OCI-LY7 (cell line): ENCODE measurements at regions not wholly inside any gene's neighbourhood (a gene's known extent, or its start where the extent isn't known, plus 50 kb on each side); places are given as distances from the start of the nearest gene placed in this dataset.

Experiments
- BruUV-seq: library from RNA; stranded (reverse); fragments of 400-500 nt; replicated peaks from 2 replicates; lab custom pipeline; 2021; lab: Mats Ljungman, UMichigan
- CTCF ChIA-PET: fragments of 300-600 bp; sonication (Branson Sonifier 250); formaldehyde crosslinking; loops from one replicate; lab custom pipeline; 2022; ENCODE audit warnings: antibody characterized with exemption; ENCODE audit not compliant: unreplicated experiment; lab: Charles Lee
- POLR2A ChIA-PET: fragments of 300-600 bp; sonication (Branson Sonifier 250); formaldehyde crosslinking; loops from one replicate; lab custom pipeline; 2022; ENCODE audit warnings: antibody characterized with exemption; lab: Charles Lee
- DNase-seq: peaks from one replicate; pipeline ENCODE4 v3.0.0-alpha.2; 2015; ENCODE audit warnings: low spot score
- H2AFZ ChIP-seq: fragments of 200-600 bp; sonication (generic), shearing (Covaris generic); 2 replicates; pipeline ENCODE4 v1.6.1; 2014; ENCODE audit warnings: mild to moderate bottlenecking, antibody characterized with exemption, low read length, moderate library complexity
- H3K27ac ChIP-seq: fragments of 200-600 bp; sonication (generic); 2 replicates; pipeline ENCODE4 v1.5.1; 2014; ENCODE audit warnings: mixed run types, low read depth, mild to moderate bottlenecking, moderate library complexity, low read length, inconsistent platforms; ENCODE audit not compliant: poor library complexity, severe bottlenecking
- H3K36me3 ChIP-seq: fragments of 200-600 bp; sonication (generic); 2 replicates; pipeline ENCODE4 v1.6.1; 2014; ENCODE audit warnings: mild to moderate bottlenecking, antibody characterized with exemption, low read length, moderate library complexity, mixed read lengths; ENCODE audit not compliant: insufficient read depth
- H3K4me1 ChIP-seq: fragments of 200-600 bp; sonication (generic); 2 replicates; pipeline ENCODE4 v1.5.1; 2014; ENCODE audit warnings: mild to moderate bottlenecking, low read length; ENCODE audit not compliant: insufficient read depth, poor library complexity, severe bottlenecking
- H3K4me2 ChIP-seq: fragments of 200-600 bp; sonication (generic); 2 replicates; pipeline ENCODE4 v1.6.1; 2014; ENCODE audit warnings: mild to moderate bottlenecking, low read length
- H3K4me3 ChIP-seq: fragments of 200-600 bp; sonication (generic); 2 replicates; pipeline ENCODE4 v1.5.1; 2014; ENCODE audit warnings: mild to moderate bottlenecking, low read depth, low read length; ENCODE audit not compliant: poor library complexity, severe bottlenecking
- H3K79me2 ChIP-seq: fragments of 200-600 bp; sonication (generic); 2 replicates; pipeline ENCODE4 v1.6.1; 2016; ENCODE audit warnings: low read depth, mild to moderate bottlenecking, low read length, moderate library complexity, mixed read lengths; ENCODE audit not compliant: insufficient read depth
- H3K9me2 ChIP-seq: fragments of 200-600 bp; sonication (generic); 2 replicates; pipeline ENCODE4 v1.6.1; 2016; ENCODE audit warnings: mild to moderate bottlenecking, low read length, mixed read lengths; ENCODE audit not compliant: insufficient read depth
- H3K9me3 ChIP-seq: fragments of 200-600 bp; sonication (generic); 2 replicates; pipeline ENCODE4 v1.6.1; 2014; ENCODE audit warnings: mild to moderate bottlenecking, mixed run types, low read length, mixed read lengths
- H4K20me1 ChIP-seq: fragments of 200-600 bp; sonication (generic); 2 replicates; pipeline ENCODE4 v1.6.1; 2014; ENCODE audit warnings: mild to moderate bottlenecking, antibody characterized with exemption, low read length, moderate library complexity, mixed read lengths; ENCODE audit not compliant: insufficient read depth
- EZH2phosphoT487 ChIP-seq: fragments of 200-600 bp; sonication (generic); IDR thresholded peaks from 2 replicates; pipeline ENCODE4 v1.6.1; 2018; ENCODE audit warnings: low read depth, borderline replicate concordance, mild to moderate bottlenecking, mixed run types, antibody characterized with exemption, low read length, moderate library complexity, mixed read lengths
- intact Hi-C: fragments of 100-400 bp; cut with micrococcal nuclease; formaldehyde crosslinking; loops from one replicate; pipeline ENCODE4 v1.10.0; 2022; ENCODE audit not compliant: unreplicated experiment
- TF ChIP-seq, protein P1 (sequence below): fragments of 200-600 bp; sonication (generic); conservative IDR thresholded peaks from 2 replicates; pipeline ENCODE4 v1.5.1; 2014; ENCODE audit warnings: mild to moderate bottlenecking, antibody characterized with exemption, low read length, moderate library complexity, mixed read lengths

DNA sequence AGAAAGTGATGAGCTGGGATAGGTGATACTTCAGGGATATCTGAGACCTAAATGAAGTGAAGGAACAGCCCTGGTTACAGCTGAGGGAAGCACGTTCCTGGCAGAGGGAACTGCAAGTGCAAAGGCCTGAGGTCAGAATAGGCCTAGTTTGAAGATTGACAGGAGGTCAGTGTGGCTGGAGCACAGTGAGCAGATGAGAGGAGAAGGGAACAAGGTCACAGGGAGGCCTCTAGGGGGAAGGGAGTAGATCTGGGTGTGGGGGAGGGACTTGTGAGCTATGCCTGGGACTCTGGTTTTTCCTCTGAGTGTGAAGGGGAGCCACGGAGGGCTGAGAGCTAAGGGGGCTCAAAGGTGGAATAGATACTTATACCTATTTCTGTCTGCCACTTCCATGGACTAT is 736.4 kb downstream of the MATN1 start:
- CTCF ChIA-PET = interaction anchor here (0.6 kb wide), 1 partner anchor 1392 kb away, joined by 3 read pairs; no protein-coding TSS in a partner anchor
- no peaks in the 10 kb centered on the region for H3K4me1 ChIP-seq
- no peak overlapping the region for H3K27ac ChIP-seq
- no peaks in the 10 kb centered on the region for H3K9me3 ChIP-seq
- no peak for DNase-seq
- BruUV-seq = no TSS peak
- no peaks in the 10 kb centered on the region for H3K9me2 ChIP-seq
- no peak for TF ChIP-seq EZH2phosphoT487
- TF ChIP-seq, protein P1, sequence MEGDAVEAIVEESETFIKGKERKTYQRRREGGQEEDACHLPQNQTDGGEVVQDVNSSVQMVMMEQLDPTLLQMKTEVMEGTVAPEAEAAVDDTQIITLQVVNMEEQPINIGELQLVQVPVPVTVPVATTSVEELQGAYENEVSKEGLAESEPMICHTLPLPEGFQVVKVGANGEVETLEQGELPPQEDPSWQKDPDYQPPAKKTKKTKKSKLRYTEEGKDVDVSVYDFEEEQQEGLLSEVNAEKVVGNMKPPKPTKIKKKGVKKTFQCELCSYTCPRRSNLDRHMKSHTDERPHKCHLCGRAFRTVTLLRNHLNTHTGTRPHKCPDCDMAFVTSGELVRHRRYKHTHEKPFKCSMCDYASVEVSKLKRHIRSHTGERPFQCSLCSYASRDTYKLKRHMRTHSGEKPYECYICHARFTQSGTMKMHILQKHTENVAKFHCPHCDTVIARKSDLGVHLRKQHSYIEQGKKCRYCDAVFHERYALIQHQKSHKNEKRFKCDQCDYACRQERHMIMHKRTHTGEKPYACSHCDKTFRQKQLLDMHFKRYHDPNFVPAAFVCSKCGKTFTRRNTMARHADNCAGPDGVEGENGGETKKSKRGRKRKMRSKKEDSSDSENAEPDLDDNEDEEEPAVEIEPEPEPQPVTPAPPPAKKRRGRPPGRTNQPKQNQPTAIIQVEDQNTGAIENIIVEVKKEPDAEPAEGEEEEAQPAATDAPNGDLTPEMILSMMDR = no peak
- POLR2A ChIA-PET = no interaction called here
- no peak overlapping the region for H3K4me3 ChIP-seq
- H3K36me3 ChIP-seq = no peaks in the 10 kb centered on the region
- intact Hi-C loops = no loop called here
- H4K20me1 ChIP-seq = no peaks in the 10 kb centered on the region
- H3K4me2 ChIP-seq = no peak overlapping the region
- no peak overlapping the region for H2AFZ ChIP-seq
- H3K79me2 ChIP-seq = no peaks in the 10 kb centered on the region

DNA sequence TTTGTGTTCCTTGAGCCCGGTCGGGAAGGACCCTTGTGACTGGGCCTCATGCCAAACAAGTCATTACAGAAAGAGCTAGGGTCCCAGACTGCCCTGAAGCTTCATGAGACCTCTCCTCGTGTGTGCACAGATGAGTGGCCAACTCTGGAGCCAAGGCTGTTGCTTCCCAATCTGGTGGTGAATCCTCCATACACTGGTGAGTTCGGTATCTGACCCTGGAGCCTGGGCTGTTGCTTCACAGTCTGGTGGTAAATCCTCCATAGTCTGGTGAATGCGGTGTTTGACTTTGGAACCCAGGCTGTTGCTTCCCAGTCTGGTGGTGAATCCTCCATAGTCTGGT is 737.8 kb downstream of the MATN1 start:
- DNase-seq = no peak
- H3K36me3 ChIP-seq = no peaks in the 10 kb centered on the region
- H3K4me1 ChIP-seq = no peaks in the 10 kb centered on the region
- H4K20me1 ChIP-seq = no peaks in the 10 kb centered on the region
- intact Hi-C loops = no loop called here
- H3K4me3 ChIP-seq = no peak overlapping the region
- H3K9me3 ChIP-seq = no peaks in the 10 kb centered on the region
- no peaks in the 10 kb centered on the region for H3K9me2 ChIP-seq
- ChIA-PET POLR2A (no interaction called here), CTCF (no interaction called here)
- H3K4me2 ChIP-seq = no peak overlapping the region
- no peak for TF ChIP-seq EZH2phosphoT487
- TF ChIP-seq, protein P1 = no peak
- H3K79me2 ChIP-seq = no peaks in the 10 kb centered on the region
- no peak overlapping the region for H3K27ac ChIP-seq
- BruUV-seq = no TSS peak
- H2AFZ ChIP-seq = no peak overlapping the region

DNA sequence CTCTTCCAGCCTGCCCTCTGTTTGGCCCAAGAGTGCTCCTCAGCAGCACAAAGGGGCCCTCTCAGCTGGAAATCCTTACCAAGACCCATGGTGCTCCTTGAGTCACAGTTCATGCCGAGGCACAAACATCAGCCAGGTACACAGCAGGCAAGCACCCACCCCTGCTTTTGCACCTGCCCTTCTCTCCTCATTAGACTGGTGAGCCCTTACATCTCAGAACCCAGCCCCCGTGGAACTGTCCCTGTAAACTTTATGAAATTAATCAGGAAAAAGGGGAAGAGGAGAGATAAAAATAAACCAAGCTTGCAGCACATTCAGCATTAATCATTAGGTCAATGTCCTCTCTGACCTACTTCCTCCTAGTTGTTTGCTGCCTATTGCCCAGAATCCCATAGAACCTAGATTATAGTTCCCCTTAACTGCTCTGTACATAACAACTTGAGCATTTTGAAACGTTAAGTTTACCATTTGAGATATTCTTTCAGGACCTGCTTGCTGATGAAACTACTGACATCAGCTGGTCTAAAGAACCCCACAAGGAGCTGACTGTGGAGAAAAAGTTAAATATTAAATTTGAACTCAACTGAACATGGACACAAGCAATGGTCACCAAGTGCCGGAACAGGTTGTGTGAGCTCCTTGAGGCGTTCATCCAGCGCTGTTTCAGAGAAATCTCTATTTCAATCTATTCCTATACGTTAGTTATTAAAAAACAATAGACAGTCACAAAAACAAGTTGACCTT is 738.4 kb downstream of the MATN1 start:
- ChIA-PET POLR2A (no interaction called here), CTCF (no interaction called here)
- Histone ChIP-seq H4K20me1 (no peaks in the 10 kb centered on the region), H2AFZ (no peak overlapping the region), H3K4me1 (no peaks in the 10 kb centered on the region), H3K4me2 (no peak overlapping the region), H3K36me3 (no peaks in the 10 kb centered on the region), H3K9me3 (no peaks in the 10 kb centered on the region), H3K27ac (no peak overlapping the region), H3K9me2 (no peaks in the 10 kb centered on the region), H3K79me2 (no peaks in the 10 kb centered on the region), H3K4me3 (no peak overlapping the region)
- intact Hi-C loops = no loop called here
- TF ChIP-seq, protein P1 = no peak
- TF ChIP-seq EZH2phosphoT487 = no peak
- BruUV-seq = no TSS peak
- no peak for DNase-seq
